NOMO-1 (cell line): ENCODE measurements at regions not wholly inside any gene's neighbourhood (a gene's known extent, or its start where the extent isn't known, plus 50 kb on each side); places are given as distances from the start of the nearest gene placed in this dataset.

ENCODE experiments used
- DNase-seq, 2 experiments: peaks; one replicate each; lab custom pipeline; 2025; ENCODE audit not compliant: unreplicated experiment in 2 of 2; lab: John Stamatoyannopoulos, UW

GRCh38 chr1:118254491-118255425, 69.7 kb upstream of the SPAG17 start:
- no peak for DNase-seq

- DNase-seq = no peak
Measured at GRCh38 chr1:118254001-118254400, 69.0 kb upstream of the SPAG17 start.

- no peak for DNase-seq
Measured at GRCh38 chr1:118253053-118253915, 68.3 kb upstream of the SPAG17 start.

- no peak for DNase-seq
Measured at GRCh38 chr1:118252624-118253023, 67.6 kb upstream of the SPAG17 start.

GRCh38 chr1:118250232-118250631, 65.2 kb upstream of the SPAG17 start:
- no peak for DNase-seq

- no peak for DNase-seq
Measured at GRCh38 chr1:118249641-118250040, 64.6 kb upstream of the SPAG17 start.

GRCh38 chr1:118247593-118247992, 62.6 kb upstream of the SPAG17 start:
- no peak for DNase-seq

- DNase-seq = no peak
Measured at GRCh38 chr1:118246646-118247045, 61.6 kb upstream of the SPAG17 start.

GRCh38 chr1:118244194-118244593, 59.2 kb upstream of the SPAG17 start:
- no peak for DNase-seq

GRCh38 chr1:118243269-118243668, 58.2 kb upstream of the SPAG17 start:
- DNase-seq = no peak
